IPS-NIHi11 (cell line): ENCODE measurements at regions not wholly inside any gene's neighbourhood (a gene's known extent, or its start where the extent isn't known, plus 50 kb on each side); places are given as distances from the start of the nearest gene placed in this dataset.
"Not testable (repeated sequence)": the region's sequence is repeated elsewhere in the genome, so short reads cannot be mapped to it uniquely, and the experiment has no call there.

ENCODE experiments used
- DNase-seq: peaks from one replicate; pipeline ENCODE4 v3.0.0; 2012; ENCODE audit warnings: mixed read lengths, low spot score

GRCh38 chr2:65607662-65608305, 175.4 kb upstream of the SPRED2 start:
- no peak for DNase-seq

GRCh38 chr2:65605743-65606058, 173.3 kb upstream of the SPRED2 start:
- DNase-seq: no peak

- no peak for DNase-seq
Observed at GRCh38 chr2:65605058-65605742, 172.8 kb upstream of the SPRED2 start.

GRCh38 chr2:65604246-65604645, 171.8 kb upstream of the SPRED2 start:
- DNase-seq: peak; percentile 16

GRCh38 chr2:65602603-65603235, 170.3 kb upstream of the SPRED2 start:
- DNase-seq: no peak

GRCh38 chr2:65600871-65601270, 168.5 kb upstream of the SPRED2 start:
- DNase-seq: not testable (repeated sequence)

GRCh38 chr2:65600351-65600750, 168.0 kb upstream of the SPRED2 start:
- DNase-seq: not testable (repeated sequence)

GRCh38 chr2:65599693-65600092, 167.3 kb upstream of the SPRED2 start:
- DNase-seq: no peak

GRCh38 chr2:65598996-65599395, 166.6 kb upstream of the SPRED2 start:
- DNase-seq: no peak

- no peak for DNase-seq
Observed at GRCh38 chr2:65598264-65598663, 165.9 kb upstream of the SPRED2 start.

GRCh38 chr2:65595630-65596029, 163.2 kb upstream of the SPRED2 start:
- DNase-seq: no peak

- no peak for DNase-seq
Observed at GRCh38 chr2:65594150-65594549, 161.8 kb upstream of the SPRED2 start.

- DNase-seq: no peak
Observed at GRCh38 chr2:65589667-65590066, 157.3 kb upstream of the SPRED2 start.

- DNase-seq: no peak
Observed at GRCh38 chr2:65587779-65588178, 155.4 kb upstream of the SPRED2 start.

- no peak for DNase-seq
Observed at GRCh38 chr2:65586516-65586915, 154.1 kb upstream of the SPRED2 start.

GRCh38 chr2:65583061-65583460, 150.7 kb upstream of the SPRED2 start:
- no peak for DNase-seq

- no peak for DNase-seq
Observed at GRCh38 chr2:65582364-65582763, 150.0 kb upstream of the SPRED2 start.

- DNase-seq: no peak
Observed at GRCh38 chr2:65580824-65581223, 148.4 kb upstream of the SPRED2 start.

- peak; percentile 58 for DNase-seq
Observed at GRCh38 chr2:65579506-65580235, 147.3 kb upstream of the SPRED2 start.

- no peak for DNase-seq
Observed at GRCh38 chr2:65577654-65578053, 145.3 kb upstream of the SPRED2 start.

GRCh38 chr2:65576861-65577601, 144.6 kb upstream of the SPRED2 start:
- DNase-seq: peak; percentile 31

GRCh38 chr2:65576278-65576677, 143.9 kb upstream of the SPRED2 start:
- no peak for DNase-seq
